AG20443 (cell line): ENCODE measurements at regions not wholly inside any gene's neighbourhood (a gene's known extent, or its start where the extent isn't known, plus 50 kb on each side); places are given as distances from the start of the nearest gene placed in this dataset.
"Not testable (repeated sequence)": the region's sequence is repeated elsewhere in the genome, so short reads cannot be mapped to it uniquely, and the experiment has no call there.

Experiments used
- DNase-seq: peaks from one replicate; pipeline ENCODE4 v3.0.0; 2012; ENCODE audit warnings: low spot score, mixed read lengths

DNA sequence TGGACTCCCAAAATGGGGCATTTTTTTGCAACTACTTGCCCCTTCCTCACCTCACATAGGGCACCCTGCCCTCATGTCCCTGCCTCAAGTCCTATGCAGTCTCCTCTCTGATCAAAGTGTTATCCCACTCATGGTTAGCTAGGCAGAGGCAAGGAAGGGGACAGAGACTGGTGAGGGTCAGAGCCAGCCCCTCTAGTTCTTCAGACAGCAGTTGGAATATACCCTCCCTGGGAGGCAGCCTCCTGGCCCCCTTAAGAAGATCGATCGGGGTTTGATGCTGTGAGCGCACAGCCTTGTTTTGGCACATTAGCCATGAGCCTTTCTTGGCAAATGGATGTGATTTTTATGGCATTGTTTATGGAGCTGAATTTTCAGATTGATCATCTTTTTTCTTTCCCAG, 436.9 kb downstream of the BUD13 start:
- DNase-seq = no peak

DNA sequence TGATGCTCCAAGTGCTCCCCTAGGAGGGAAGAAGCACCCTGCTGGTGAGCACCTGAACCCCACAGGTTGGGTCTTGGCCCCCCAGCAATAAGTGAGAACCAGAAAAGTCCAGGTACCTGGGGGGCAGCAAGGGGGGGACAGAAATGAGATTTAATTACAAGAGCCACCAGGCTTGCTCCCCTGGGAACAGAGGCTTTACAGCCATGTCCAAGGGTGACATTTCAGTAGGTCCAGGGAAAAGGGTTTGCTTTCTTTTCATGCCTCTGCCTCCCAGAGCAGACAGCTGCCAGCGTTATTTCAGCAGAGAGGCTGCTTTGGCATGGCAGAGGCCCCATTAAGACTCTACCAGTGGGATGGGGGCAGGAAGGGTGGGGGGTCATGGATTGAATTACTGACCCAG, 437.7 kb downstream of the BUD13 start:
- DNase-seq = no peak

DNA sequence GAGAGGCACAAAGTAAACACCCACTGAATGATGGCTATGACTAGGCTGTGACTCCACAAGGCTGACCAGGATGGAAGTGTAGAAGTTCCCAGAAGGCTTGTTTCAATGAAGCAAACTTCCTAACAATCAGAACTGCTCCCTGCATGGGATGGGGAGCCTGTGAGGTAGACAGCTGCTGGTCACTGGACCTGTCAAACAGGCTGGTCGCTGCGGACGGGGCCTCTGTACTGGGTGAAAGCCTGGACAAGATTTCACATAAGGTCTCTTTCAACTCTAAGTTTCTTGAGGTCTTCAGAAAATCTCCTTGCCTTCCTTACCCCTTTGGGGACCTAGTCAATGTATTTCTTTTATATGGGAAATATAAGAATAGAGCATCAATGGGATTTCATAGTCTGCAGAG, 438.2 kb downstream of the BUD13 start:
- no peak for DNase-seq

DNA sequence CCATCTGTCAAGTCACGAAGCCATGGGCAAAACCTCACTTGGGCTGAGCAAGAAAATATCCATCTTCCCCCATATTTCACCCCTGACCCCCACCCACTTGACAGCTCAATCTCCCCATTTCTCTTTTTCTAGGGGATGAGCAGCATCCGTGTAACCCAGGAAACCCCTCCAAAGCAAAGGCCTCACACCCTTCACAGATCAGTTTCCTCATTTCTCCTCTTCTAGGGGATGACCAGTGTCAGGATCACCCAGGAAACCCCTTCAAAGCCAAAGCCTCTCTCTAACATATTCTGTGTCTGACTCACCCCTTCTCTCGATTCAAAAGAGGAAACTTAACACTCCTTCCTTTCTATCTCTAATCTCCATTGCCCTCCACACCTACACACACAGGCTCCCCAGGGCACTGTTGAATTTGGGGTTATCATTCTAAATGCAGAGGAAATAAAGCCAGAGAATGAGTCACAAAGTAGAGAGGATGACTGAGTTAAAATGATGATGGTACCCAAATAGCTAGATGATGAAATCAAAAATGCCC, 439.7 kb downstream of the BUD13 start:
- no peak for DNase-seq

DNA sequence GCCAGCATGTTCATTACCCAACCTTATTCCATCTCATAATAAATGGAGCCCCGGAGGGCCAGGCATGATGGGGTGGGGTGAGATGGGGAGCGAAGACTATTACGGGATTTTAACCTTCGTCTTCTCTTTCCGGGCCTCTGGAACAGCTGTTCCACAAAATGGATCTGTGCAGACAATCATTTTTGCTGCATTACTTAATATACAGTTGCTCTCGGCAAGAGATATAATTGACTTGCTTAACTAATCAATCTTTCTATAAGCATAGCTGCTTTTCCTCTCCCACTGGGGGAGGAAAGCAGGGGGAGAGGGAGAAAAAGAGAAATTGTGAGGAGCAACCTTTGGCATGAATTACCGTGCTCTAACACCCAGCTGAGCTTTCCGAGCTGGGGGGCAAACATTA, 440.4 kb downstream of the BUD13 start:
- no peak for DNase-seq

DNA sequence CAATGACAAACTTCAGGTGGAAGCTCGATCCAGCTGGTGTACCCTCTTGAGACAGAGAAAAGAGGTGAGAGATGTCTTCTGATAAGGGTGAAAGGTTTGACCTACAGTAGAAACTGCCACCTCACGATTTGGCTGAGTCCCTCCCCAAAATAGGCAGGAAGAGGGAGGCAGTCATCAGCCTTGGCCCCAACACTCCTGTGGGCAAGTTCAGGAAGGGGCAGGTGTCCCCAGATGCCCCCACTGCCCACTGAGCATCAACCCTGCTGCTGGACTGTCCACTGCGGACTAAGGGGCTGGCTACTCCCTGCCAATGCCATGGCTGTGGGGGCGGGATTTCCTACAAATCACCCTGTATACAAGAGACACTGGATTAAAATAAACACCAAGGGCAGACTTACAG, 441.4 kb downstream of the BUD13 start:
- DNase-seq = no peak

DNA sequence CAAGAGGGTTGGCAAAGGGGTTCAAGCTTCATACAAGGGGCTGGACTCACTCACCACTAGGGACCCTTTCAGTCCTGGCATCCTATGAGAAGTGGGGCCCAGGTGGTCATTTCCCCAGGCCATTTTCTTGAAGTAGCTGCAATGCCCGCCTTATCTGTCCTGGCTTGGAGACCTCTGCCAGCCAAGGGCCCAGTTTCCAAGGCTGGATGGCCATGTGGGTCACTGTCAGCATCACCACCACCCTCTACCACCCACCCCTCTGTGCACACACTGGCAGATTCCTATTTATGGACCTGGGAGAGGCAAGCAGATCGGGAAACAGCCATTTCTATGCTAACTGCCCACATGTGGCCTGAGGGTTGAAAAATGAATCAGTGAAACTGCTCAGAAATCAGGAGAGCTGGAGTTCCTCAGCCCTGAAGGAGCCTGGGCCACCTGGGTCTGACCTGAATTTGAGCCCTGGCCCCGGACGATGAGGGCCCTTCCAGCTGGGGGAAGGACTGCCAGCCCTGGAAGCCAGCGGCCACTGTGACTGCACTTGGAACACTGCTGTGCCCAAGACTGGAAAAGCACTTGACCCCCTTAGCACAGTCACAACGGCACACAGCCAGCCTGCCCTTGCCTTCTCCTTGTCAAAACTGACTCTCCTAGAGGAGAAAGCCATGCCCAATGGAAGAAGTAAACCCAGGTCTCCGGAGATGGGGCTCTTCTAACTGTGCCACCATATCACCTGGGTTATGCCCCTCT, 442.2 kb downstream of the BUD13 start:
- DNase-seq = no peak

DNA sequence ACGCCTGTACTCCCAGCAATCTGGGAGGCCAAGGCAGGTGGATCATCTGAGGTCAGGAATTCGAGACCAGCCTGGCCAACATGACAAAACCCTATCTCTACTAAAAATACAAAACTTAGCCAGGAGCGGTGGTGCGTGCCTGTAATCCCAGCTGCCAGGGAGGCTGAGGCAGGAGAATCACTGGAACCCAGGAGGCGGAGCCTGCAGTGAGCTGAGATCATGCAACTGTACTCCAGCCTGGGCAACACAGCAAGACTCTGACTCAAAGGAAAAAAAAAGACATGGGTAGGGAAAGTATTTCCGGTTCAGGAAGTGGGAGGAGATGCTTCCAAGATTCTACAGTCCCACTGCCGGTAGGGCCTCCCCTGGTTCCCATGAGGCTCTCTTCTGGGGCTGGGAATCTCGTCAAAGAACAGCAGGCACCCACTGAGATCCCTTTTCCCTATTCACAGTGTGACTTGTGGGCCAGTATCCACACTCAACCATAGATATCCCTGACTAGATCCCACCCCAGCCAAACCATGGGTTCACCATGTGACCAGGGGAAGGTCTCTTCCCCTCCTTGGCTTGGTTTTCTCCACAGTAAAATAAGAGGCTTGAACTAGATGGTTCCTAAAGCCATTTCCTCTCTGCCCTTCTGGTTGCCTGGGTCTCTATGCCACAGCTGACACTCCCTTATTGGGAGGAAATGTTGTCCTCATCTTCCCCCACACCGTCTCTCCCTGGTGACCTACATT, 443.3 kb downstream of the BUD13 start:
- no peak for DNase-seq

DNA sequence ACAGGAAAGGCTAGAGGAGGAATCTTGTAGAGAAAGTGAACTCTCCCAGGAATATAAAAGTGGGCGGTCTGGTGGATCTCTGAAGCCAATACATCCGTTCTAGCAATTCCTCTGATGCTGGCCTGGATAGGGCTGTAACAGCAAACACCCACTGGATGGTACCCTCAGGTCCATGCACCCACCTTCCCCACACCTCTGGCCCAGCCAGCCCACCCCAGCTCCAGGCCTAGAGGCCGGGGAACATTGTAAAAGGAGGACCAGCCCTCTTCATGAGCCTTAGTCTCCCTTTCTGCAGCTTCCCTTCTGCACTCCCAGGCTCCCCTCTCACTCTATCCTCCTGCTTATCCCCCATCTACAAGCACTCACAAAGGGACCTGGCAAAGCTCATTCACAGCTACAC, 443.9 kb downstream of the BUD13 start:
- no peak for DNase-seq

DNA sequence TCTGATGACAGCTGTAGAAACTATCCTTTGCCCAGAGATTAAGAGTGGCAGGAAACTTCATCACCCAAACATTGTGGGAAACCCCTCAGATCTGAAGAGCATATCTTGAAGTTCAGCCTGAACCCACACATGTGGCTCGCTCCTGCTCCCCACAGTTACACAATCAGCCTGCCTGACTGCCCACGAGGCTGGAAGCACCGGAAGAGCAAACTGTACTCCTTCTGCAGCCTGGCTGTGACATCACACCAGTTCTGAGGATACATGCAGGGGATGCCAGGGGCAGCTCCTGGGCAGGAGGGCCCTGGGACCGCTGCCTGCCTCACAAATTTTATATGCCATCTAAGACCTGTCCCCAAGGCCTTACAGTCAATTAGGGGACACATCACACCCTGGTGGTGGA, 444.4 kb downstream of the BUD13 start:
- no peak for DNase-seq

DNA sequence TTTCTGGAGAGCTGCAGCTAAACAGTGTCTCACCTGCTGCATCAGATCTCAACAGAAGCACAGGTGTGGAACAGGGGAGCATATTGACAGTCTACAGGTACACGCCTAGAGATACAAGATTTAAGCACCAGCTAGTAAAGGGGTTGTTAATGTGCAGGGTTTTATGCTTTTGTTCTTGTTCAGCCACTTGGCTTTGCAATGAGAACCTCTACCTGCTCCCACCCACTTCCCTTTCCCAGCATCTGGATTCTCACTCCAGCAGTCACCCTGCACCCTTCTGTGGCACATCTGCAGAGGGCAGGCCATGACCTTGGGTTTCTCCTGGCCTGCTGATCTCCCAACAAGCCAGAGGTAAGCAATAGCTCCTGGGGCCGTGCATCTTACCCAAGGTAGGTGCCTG, 446.6 kb downstream of the BUD13 start:
- no peak for DNase-seq

DNA sequence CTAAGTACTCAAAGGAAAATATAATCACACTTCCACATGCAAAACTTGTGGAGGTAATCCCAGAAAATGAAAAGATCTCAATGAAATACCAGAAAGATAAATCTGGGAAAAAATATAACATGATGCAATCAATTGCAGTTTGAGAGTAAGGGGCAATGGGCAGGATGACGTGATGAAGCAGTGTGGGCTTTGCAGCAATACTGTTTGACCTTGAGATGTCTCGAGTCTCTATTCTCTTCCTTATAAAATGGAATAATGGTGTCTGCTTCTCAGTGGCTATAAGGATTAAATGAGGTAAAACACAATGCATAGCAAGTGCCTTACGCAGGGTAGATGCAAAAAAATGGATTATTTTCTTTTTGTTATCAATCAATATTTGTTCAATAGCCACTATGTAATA, 447.5 kb downstream of the BUD13 start:
- no peak for DNase-seq

DNA sequence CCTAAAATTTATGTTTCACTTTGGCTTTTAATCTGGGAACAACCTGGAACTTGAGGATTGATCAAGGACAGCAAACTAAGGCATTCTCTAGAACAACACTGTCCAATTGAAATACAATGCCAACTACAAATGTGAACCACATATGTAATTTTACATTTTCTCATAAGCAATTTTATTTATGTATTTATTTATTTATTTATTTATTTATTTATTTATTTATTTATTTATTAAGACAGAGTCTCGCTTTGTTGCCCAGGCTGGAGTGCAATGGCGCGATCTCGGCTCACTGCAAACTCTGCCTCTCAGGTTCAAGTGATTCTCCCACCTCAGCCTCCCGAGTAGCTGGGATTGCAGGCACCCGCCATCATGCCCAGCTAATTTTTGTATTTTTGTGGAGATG, 448.7 kb downstream of the BUD13 start:
- DNase-seq = not testable (repeated sequence)

DNA sequence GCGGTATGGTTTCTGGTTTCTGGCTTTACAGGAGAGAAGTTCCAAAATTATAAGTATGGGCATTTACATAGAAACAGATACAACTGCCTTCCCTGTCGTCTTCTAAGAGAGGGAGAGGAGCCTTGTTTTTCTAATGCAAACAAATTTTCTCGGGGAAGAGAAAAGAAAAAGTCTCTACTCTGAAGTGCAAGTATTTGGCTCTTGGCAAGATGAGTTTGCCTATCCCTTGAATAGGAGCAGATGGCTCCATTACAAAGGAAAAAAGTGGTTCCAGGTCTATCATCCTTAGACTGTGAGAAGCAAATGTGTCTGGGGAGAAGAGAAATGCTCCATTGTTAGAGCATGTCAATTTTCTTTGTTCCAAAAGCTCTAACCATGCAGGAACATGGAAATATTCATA, 455.6 kb downstream of the BUD13 start:
- no peak for DNase-seq

DNA sequence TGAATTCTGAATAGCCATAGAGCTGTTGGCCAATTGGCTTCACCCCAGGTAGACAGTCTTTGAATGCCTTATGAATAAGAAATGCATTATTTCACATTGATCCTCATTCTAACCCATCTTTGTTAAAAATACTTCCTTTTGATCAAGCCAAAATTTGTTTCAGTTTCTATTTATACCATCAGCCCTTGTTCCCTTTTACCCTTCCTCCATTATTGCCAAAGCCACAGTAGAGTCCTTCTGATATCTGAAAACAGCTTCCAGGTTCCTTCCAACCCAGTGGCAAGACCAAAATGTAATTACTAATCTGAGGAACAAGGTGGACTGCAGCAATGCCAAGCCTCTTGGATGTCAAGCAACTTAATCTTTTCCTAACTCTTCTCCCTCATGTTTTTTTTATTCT, 458.8 kb downstream of the BUD13 start:
- no peak for DNase-seq

DNA sequence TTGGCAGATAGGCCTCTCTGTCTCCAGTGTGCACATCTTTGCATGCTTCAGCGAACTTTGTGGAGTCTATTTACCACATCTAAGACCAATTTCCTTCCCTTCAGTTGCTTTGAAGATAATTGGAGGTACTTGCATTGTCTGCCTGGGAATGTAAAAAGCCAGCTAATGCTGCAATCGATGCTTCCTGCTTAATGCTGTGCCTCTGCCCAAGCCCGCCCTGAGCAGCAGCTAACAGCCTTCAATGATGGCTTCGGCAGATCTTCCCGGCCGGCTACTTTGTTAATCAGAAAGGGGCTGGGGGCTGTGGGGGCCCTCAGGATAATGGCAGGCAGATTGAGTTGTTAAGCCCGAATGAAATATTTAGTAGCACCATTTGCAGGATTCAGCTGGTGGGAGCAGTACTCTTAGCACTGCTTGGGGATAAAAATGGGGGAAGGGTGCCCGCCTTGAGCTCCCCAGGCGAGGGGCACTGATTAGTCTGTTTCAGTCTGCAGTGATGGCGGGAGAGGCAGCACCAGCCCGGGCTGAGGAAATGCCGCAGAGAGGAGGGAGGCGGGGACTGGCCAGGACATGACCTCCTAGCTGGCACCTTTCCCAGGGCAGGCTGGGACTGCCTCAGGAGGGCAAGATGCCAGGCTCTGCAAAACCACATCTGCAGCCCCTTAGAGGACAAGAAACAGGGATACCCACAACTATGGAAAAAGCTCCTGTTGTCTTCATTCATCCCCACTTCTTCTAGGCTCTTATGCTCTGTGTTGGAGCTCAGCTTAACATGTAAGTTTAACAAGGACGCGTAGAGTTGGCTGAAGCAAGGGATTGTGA, 460.0 kb downstream of the BUD13 start:
- DNase-seq = no peak

DNA sequence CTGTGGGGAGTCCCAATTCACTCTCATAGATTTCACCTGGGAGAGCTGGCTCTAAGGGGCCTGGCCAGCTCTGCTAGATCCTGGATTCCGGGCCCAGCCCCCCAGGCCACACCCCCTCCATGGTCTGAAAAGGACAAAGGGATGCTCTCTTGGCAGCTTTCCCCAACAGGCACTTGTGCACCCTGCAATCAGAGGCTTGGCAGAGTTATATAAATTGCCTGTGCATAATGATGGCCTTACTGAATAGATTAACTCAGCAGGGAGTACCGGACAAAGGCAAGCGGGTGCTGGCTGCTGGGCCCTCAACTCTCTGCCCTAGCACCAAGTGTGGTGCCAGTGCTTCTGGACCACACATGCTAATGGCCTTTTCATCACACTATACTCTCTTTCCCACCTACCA, 461.6 kb downstream of the BUD13 start:
- no peak for DNase-seq

DNA sequence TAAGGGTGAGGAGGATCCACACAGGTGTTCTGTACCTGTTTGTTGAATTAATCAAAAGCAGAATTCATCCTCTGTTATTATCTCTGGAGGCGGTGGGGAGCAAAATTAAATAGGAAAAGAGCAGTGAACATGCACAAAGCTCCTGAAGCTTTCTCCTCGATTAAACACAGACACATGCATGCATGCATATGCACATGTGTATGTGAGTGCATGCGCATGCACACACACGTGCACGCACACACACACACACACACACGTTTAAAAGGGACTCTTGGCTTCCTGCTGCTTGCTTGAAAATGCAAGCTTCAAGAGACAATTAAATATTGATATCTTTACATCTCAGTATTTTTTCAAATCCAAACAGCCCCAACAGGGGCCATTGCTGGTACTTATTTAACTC, 462.1 kb downstream of the BUD13 start:
- no peak for DNase-seq

DNA sequence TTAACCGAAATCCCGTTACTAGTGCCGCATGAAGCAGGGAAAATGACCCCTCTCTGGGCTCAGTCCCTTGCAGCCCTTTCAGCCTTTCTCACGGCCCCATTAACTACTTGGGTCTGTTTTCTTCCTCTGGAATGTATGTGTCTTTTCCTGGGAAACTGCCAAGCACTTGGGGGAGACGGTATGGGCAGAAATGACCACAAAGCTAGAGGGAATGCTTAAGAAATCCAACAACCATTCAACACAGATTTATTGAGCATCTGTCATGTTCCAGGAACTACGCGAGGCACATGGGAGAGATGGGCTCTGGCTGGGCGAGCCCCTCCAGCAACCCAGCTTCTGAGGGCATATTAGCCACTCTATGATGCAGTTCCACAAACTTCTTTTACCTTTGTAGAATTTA, 462.6 kb downstream of the BUD13 start:
- no peak for DNase-seq

DNA sequence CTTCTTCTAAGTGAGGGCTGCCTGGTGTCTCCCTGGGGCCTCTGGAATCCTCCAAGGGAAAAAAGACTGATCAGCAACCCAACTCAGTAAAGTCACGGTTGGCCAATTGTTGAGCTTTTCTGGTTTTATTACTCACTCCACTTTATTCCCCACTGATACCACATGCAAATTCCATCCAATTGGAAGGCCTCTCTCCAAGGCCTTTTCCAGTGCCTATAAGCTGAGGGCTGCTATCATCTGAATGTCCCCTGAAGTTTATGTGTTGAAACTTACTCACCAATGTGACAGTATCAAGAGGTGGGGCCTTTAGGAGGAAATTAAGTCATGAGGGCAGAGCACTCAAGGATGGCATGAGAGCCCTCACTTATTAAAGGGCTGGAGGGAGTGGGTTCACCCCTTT, 463.3 kb downstream of the BUD13 start:
- no peak for DNase-seq

DNA sequence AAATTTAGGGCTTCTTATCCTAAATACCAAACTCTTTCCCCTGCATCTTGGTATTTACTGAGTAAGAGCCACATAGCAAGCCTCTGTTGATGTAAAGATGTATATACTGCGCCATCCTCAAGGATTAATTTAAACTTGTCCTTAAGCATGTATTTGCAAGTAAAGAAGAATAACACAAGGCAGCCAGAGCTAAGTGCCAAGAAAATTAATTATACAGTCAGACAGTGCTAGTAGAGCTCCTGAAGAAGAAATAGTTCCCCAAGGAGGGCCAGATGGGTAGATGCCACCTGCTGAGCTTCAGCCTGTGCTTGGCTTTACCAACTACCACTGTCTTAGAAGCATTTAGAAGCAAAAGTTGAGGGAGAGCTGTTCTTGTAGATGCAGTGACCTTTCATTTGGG, 470.0 kb downstream of the BUD13 start:
- no peak for DNase-seq

DNA sequence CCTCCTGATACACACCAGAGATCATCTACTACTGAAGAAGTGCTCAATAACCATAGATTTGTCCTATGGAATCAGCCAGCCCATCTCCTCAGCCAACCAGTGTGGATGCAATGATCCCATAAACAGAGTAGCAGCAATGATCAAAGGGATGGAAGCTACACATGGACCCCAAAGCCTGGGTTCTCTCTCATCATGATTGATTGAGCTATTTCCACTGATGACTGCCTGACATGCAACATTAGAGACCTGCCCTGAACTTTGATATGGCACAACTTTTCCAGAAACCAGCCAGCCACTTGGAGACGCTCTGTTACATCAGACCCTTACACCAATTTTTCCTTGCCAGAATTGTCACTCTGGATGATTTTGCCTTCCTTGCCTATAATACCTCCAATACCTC, 471.6 kb downstream of the BUD13 start:
- no peak for DNase-seq

DNA sequence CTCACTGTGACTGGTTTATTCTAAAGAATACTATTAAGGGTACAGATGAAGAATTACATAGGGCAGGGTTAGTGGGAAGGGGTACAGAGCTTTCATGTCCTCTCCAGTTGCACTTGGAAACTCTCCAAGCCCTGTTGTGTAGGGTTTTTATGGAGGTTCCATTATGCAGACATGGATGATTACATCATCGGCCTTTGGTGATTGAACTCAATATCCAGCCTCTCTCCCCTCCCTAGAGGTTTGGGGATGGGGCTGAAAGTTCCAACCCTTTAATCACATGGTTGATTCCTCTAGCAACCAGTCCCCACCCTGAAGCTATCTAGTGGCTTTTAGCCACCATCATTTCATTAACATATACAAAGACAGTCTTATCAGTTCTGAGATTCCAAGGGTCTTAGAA, 472.6 kb downstream of the BUD13 start:
- DNase-seq = no peak
